RWPE2 (cell line): ENCODE measurements at regions not wholly inside any gene's neighbourhood (a gene's known extent, or its start where the extent isn't known, plus 50 kb on each side); places are given as distances from the start of the nearest gene placed in this dataset.

Experiments
- ATAC-seq: fragments of 200-7000 bp; cut with Tn5 transposase; 3 replicates; pipeline ENCODE4 v1.9.1; 2021; ENCODE audit warnings: low read depth
- DNase-seq: peaks from one replicate; pipeline ENCODE4 v3.0.0-alpha.2; 2020; ENCODE audit warnings: low spot score
- H3K27ac ChIP-seq: fragments of 450-650 bp; 2 replicates; pipeline ENCODE4 v1.5.1; 2017; ENCODE audit warnings: mild to moderate bottlenecking; ENCODE audit not compliant: poor library complexity, severe bottlenecking
- H3K27me3 ChIP-seq: fragments of 250-450 bp; sonication (Bioruptor Pico); 2 replicates; pipeline ENCODE4 v1.5.1; 2021; ENCODE audit warnings: mild to moderate bottlenecking, moderate library complexity; ENCODE audit not compliant: insufficient read depth, poor library complexity, severe bottlenecking
- H3K36me3 ChIP-seq: fragments of 250-450 bp; sonication (Bioruptor Pico); 2 replicates; pipeline ENCODE4 v1.5.1; 2020; ENCODE audit warnings: low read depth, mild to moderate bottlenecking, moderate library complexity
- H3K4me1 ChIP-seq: fragments of 250-450 bp; sonication (Bioruptor Pico); 2 replicates; pipeline ENCODE4 v1.5.1; 2021; ENCODE audit warnings: mild to moderate bottlenecking, moderate library complexity; ENCODE audit not compliant: insufficient read depth, poor library complexity, severe bottlenecking
- H3K4me3 ChIP-seq: fragments of 250-450 bp; sonication (Bioruptor Pico); 2 replicates; pipeline ENCODE4 v1.5.1; 2021; ENCODE audit warnings: mild to moderate bottlenecking, moderate library complexity; ENCODE audit not compliant: severe bottlenecking
- H3K9me3 ChIP-seq: fragments of 250-450 bp; sonication (Bioruptor Pico); 2 replicates; pipeline ENCODE4 v1.5.1; 2021; ENCODE audit warnings: mild to moderate bottlenecking, moderate library complexity; ENCODE audit not compliant: severe bottlenecking
- TF ChIP-seq, protein P1 (sequence below): fragments of 450-650 bp; IDR thresholded peaks from one replicate; pipeline ENCODE4 v1.5.1; 2017; ENCODE audit warnings: mild to moderate bottlenecking, moderate library complexity; ENCODE audit not compliant: poor library complexity, severe bottlenecking

DNA sequence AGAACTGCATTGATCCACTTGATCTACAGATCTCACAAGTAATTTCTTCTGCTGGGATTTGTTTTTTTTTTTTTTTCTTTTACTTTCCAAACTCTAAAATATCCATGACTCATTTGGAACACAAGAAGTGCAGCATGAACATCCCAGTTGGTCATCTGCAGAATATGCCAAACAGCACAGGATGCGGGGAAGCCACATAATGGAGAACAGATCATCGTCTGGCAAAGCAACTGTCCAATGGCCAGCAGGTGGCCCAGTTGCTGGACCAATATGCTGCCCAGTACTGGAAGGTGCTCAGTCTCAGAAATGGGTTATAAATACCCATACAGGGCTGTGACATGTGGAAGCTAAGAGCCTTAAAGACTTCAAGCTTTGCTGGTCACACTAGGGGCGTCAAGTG, 221.3 kb upstream of the TAS2R1 start:
- TF ChIP-seq, protein P1, sequence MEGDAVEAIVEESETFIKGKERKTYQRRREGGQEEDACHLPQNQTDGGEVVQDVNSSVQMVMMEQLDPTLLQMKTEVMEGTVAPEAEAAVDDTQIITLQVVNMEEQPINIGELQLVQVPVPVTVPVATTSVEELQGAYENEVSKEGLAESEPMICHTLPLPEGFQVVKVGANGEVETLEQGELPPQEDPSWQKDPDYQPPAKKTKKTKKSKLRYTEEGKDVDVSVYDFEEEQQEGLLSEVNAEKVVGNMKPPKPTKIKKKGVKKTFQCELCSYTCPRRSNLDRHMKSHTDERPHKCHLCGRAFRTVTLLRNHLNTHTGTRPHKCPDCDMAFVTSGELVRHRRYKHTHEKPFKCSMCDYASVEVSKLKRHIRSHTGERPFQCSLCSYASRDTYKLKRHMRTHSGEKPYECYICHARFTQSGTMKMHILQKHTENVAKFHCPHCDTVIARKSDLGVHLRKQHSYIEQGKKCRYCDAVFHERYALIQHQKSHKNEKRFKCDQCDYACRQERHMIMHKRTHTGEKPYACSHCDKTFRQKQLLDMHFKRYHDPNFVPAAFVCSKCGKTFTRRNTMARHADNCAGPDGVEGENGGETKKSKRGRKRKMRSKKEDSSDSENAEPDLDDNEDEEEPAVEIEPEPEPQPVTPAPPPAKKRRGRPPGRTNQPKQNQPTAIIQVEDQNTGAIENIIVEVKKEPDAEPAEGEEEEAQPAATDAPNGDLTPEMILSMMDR = peak; percentile 54
- no peak overlapping the region for H3K4me3 ChIP-seq
- DNase-seq (no peak), ATAC-seq (peak; percentile 74)
- H3K36me3 ChIP-seq = no peaks in the 10 kb centered on the region
- H3K9me3 ChIP-seq = no peaks in the 10 kb centered on the region
- H3K4me1 ChIP-seq = no peaks in the 10 kb centered on the region
- H3K27me3 ChIP-seq = peaks cover 8% of the 10 kb centered on the region
- H3K27ac ChIP-seq = no peak overlapping the region

DNA sequence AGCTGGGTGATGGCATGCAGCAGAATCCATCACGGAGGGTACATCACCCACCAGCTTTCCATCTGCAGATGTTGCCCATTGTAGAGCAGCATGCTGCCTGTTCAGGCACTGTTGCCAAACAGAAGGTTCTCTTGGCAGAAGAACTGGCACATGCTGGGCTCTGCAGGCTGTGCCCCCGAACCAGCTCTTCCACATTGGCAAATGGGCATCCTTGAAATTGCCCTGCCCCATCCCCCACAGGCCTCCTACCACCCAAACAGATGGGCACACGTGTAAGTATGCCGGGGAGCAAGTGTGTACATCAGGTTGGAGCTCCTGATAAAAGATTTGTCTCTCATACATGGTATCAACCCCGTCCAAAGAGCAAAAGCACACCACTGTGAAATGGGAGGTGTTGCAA, 220.3 kb upstream of the TAS2R1 start:
- H3K9me3 ChIP-seq = no peaks in the 10 kb centered on the region
- no peak overlapping the region for H3K27ac ChIP-seq
- no peaks in the 10 kb centered on the region for H3K36me3 ChIP-seq
- DNase-seq = no peak
- ATAC-seq = no peak
- H3K27me3 ChIP-seq = peaks cover 9% of the 10 kb centered on the region
- TF ChIP-seq, protein P1 = no peak
- no peaks in the 10 kb centered on the region for H3K4me1 ChIP-seq
- H3K4me3 ChIP-seq = no peak overlapping the region

DNA sequence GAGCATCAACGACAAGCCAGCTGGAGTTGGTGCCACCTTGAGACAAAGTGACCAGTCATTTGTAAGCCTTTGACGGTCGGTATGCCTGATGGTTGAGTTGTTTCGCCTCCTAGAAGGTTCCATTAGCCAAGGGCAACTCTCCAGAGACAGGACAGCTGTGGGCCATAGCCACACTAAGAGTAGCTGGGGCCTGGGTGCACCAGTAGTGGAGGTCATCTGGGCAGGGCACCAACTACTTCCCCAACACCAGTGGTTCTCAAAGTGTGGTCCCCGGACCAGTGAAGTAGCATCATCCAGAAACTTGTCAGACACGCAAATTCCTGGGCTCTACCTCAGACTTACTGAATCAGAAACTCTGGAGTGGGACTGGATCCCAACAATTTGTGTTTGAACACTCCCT, 217.5 kb upstream of the TAS2R1 start:
- ATAC-seq = no peak
- Histone ChIP-seq H3K4me3 (no peak overlapping the region), H3K27ac (no peak overlapping the region), H3K27me3 (peaks cover 15% of the 10 kb centered on the region), H3K9me3 (no peaks in the 10 kb centered on the region), H3K4me1 (no peaks in the 10 kb centered on the region), H3K36me3 (no peaks in the 10 kb centered on the region)
- TF ChIP-seq, protein P1 = no peak
- no peak for DNase-seq

- TF ChIP-seq, protein P1 = no peak
- no peak for ATAC-seq
- no peak for DNase-seq
Measured at GRCh38 chr5:9845185-9845584, 215.0 kb upstream of the TAS2R1 start.

DNA sequence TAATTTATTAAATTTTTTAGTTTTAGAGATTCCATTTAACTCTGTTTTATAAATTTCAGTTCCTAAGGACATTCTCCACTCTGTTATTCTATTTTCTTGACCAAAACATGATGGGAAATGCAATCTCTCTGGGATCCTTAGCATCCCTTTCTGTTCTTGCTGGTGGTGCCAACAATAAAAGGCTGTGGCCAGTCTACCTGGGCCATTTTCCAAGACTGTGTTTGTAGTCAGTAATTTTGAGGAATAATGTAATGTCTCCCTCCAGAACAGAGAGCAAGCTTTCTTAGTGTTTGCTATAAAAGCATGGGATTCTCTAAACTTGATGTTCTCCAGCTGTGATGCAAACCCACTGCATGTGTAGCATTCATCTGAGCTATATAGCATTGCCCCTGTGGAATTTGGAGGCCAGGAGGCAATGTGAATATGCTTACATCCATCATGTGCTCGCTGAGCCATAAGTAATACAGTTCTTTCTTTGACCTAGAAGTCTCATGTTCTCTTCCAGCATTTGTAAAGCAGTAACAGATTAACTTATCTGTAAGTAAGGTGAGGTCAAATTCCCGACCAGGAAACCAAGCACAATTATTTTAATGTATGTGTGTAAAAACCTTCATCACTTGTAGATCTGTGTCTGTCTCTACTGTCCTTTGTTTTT, 211.5 kb upstream of the TAS2R1 start:
- TF ChIP-seq, protein P1 = no peak
- H3K9me3 ChIP-seq = peaks cover 7% of the 10 kb centered on the region
- no peaks in the 10 kb centered on the region for H3K4me1 ChIP-seq
- DNase-seq (no peak), ATAC-seq (no peak)
- no peak overlapping the region for H3K27ac ChIP-seq
- H3K36me3 ChIP-seq = no peaks in the 10 kb centered on the region
- H3K27me3 ChIP-seq = peaks cover 17% of the 10 kb centered on the region
- H3K4me3 ChIP-seq = no peak overlapping the region

More at GRCh38 chr5:9845185-9845584, 215.0 kb upstream of the TAS2R1 start:
- Histone ChIP-seq H3K4me1 (no peaks in the 10 kb centered on the region), H3K27ac (no peak overlapping the region), H3K4me3 (no peak overlapping the region), H3K27me3 (peaks cover 25% of the 10 kb centered on the region), H3K36me3 (no peaks in the 10 kb centered on the region), H3K9me3 (peaks cover 7% of the 10 kb centered on the region)
